PFSK-1 (cell line): ENCODE measurements at regions not wholly inside any gene's neighbourhood (a gene's known extent, or its start where the extent isn't known, plus 50 kb on each side); places are given as distances from the start of the nearest gene placed in this dataset.

Source experiments
- FOXP2 ChIP-seq: optimal IDR thresholded peaks from 2 replicates; pipeline ENCODE3; 2011; ENCODE audit warnings: borderline replicate concordance, control low read depth, inconsistent platforms; ENCODE audit not compliant: insufficient read depth; ENCODE audit errors: extremely low read length, extremely low read depth
- POLR2AphosphoS5 ChIP-seq: IDR thresholded peaks from 2 replicates; pipeline ENCODE4 v1.6.1; 2012; ENCODE audit warnings: low read depth, mild to moderate bottlenecking, control low read depth, low read length, moderate library complexity
- SIN3A ChIP-seq: IDR thresholded peaks from 2 replicates; pipeline ENCODE4 v1.6.1; 2012; ENCODE audit warnings: mild to moderate bottlenecking, low read length, moderate library complexity, borderline replicate concordance; ENCODE audit not compliant: insufficient read depth
- TAF1 ChIP-seq: IDR thresholded peaks from 2 replicates; pipeline ENCODE4 v1.6.1; 2012; ENCODE audit warnings: low read length, control low read depth, borderline replicate concordance; ENCODE audit not compliant: insufficient read depth
- TF ChIP-seq, protein P1 (sequence below), 2 experiments: IDR thresholded peaks; 2 replicates each; pipeline versions ENCODE4 v1.6.1 to v1.8.0; 2011 to 2012; ENCODE audit warnings: low read depth in 2 of 2, low read length in 2 of 2, control low read depth in 1 of 2, inconsistent platforms in 1 of 2, mild to moderate bottlenecking in 1 of 2, moderate library complexity in 1 of 2; ENCODE audit not compliant: insufficient read depth in 1 of 2

DNA sequence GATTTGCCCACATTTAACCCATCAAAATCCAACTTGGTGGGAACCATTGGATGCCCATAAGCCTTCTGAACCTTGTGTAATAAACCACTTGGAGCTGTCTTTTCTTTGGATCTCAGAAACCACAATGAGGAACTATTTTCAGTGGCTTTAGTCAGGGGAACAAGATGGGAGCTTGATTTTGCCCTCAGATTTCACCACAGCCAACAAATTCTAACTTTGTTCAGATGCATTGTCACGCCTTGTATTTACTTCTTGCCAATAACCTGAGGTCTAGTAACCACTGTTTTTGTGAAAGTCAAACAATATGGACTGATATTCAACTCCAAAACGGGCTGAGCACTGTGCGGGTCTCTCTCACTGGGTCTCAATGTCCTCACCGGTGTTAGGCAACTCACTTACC is 508.2 kb downstream of the TNS1 start:
- TF ChIP-seq SIN3A: no peak
- TF ChIP-seq TAF1: no peak
- no peak for TF ChIP-seq FOXP2
- no peak for TF ChIP-seq POLR2AphosphoS5
- TF ChIP-seq, protein P1, sequence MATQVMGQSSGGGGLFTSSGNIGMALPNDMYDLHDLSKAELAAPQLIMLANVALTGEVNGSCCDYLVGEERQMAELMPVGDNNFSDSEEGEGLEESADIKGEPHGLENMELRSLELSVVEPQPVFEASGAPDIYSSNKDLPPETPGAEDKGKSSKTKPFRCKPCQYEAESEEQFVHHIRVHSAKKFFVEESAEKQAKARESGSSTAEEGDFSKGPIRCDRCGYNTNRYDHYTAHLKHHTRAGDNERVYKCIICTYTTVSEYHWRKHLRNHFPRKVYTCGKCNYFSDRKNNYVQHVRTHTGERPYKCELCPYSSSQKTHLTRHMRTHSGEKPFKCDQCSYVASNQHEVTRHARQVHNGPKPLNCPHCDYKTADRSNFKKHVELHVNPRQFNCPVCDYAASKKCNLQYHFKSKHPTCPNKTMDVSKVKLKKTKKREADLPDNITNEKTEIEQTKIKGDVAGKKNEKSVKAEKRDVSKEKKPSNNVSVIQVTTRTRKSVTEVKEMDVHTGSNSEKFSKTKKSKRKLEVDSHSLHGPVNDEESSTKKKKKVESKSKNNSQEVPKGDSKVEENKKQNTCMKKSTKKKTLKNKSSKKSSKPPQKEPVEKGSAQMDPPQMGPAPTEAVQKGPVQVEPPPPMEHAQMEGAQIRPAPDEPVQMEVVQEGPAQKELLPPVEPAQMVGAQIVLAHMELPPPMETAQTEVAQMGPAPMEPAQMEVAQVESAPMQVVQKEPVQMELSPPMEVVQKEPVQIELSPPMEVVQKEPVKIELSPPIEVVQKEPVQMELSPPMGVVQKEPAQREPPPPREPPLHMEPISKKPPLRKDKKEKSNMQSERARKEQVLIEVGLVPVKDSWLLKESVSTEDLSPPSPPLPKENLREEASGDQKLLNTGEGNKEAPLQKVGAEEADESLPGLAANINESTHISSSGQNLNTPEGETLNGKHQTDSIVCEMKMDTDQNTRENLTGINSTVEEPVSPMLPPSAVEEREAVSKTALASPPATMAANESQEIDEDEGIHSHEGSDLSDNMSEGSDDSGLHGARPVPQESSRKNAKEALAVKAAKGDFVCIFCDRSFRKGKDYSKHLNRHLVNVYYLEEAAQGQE (IDR thresholded peaks at IDR 0.05; ENCODE audit: insufficient read depth in 1 of 2, low read depth in 2 of 2, low read length in 2 of 2): no peak
